Mesodermal cell (in vitro differentiated cells): ENCODE measurements at regions not wholly inside any gene's neighbourhood (a gene's known extent, or its start where the extent isn't known, plus 50 kb on each side); places are given as distances from the start of the nearest gene placed in this dataset.

Experiments
- H3K27ac ChIP-seq: 2 replicates; pipeline ENCODE4 v1.7.0; 2013; ENCODE audit warnings: mild to moderate bottlenecking, low read depth, low read length, moderate library complexity; ENCODE audit not compliant: severe bottlenecking
- H3K36me3 ChIP-seq: 2 replicates; pipeline ENCODE4 v1.7.1; 2013; ENCODE audit warnings: mild to moderate bottlenecking, low read length, moderate library complexity; ENCODE audit not compliant: control insufficient read depth, insufficient read depth
- H3K4me1 ChIP-seq: one replicate; pipeline ENCODE4 v1.7.1; 2013; ENCODE audit warnings: mild to moderate bottlenecking, low read length; ENCODE audit not compliant: insufficient read depth, control insufficient read depth, poor library complexity, severe bottlenecking
- H3K4me3 ChIP-seq: 2 replicates; pipeline ENCODE4 v1.7.0; 2013; ENCODE audit warnings: low read length, control low read depth, mild to moderate bottlenecking; ENCODE audit not compliant: insufficient read depth, poor library complexity, severe bottlenecking; ENCODE audit errors: extremely low read depth
- H3K9me3 ChIP-seq: 2 replicates; pipeline ENCODE4 v1.7.1; 2013; ENCODE audit warnings: mild to moderate bottlenecking, low read length, moderate library complexity; ENCODE audit not compliant: control insufficient read depth
- WGBS, 2 experiments: methylation state at CpG; one replicate each; pipeline ENCODE4 v1.1.5; 2013; ENCODE audit warnings: missing lambda C conversion rate in 2 of 2; ENCODE audit not compliant: insufficient coverage in 2 of 2; 5-methylcytosine and 5-hydroxymethylcytosine counted together

DNA sequence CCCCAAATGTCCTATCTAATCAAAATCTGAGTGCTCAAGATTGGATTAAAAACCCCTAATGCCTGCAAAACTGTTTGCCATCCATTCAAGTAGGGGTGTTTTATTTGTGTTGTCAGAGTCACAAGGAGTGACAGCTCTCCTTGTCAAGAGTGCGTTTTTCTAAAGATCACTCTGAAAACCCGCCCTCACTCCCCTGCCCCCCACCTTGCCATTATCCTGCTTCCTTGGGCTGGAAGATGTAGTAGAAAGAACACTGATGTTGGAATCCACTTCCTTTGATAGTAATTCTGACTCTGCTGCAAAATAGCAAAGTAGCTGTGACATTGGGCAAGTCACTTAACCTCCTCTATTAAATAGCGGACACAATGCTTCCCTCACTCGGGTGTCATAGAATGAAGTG lies 155.6 kb downstream of the TSN start:
- Histone ChIP-seq H3K36me3 (no peaks in the 10 kb centered on the region), H3K4me3 (no peak overlapping the region), H3K9me3 (no peaks in the 10 kb centered on the region), H3K4me1 (no peaks in the 10 kb centered on the region), H3K27ac (no peak overlapping the region)
- whole genome bisulfite sequencing, 2 experiments = 100% methylated on average over 2 of the region's 4 CpGs; no CpG with 5 or more reads in 1 of the 2 experiments

DNA sequence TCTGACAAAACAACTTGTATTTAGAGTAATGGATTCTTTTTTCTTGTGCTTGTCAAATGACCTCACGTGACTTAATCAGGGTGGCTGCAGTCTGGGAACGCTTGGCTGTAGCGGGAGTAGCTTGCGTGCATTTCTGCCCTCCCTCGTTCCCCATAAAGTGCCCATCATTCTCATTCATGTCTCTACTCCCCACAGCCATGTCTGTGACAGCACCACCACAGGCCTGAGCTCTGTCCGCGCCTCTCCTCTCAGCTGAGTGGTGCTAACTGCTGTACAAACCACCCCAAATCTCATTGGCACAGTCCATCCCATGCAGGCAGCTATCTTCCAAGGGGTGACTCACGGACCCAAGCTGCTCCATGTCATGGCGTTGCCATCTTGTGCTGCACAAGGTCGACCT lies 161.7 kb downstream of the TSN start:
- Histone ChIP-seq H3K4me3 (no peak overlapping the region), H3K4me1 (no peaks in the 10 kb centered on the region), H3K36me3 (no peaks in the 10 kb centered on the region), H3K27ac (no peak overlapping the region), H3K9me3 (no peaks in the 10 kb centered on the region)
- 84% methylated on average over 7 to 9 of the region's 10 CpGs for WGBS, 2 experiments

- H3K4me3 ChIP-seq = no peak overlapping the region
These were observed 162.8 kb downstream of the TSN start for GRCh38 chr2:121918231-121918630.

DNA sequence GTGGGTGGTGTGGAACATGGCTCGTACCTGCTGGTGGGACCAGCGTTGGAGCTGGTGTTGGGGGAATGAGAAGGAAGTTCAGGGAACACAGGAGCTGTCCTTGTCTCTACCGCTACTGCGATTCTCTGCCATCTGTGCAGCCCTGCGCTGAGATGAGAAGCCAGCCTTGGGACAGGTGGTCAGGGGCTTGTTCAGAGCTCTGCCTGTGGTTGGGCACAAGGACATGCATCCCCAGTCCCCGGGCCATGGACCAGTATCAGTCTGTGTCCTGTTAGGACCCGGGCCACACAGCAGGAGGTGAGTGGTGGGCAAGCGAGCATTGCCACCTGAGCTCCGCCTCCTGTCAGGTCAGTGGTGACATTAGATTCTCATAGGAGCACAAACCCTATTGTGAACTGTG lies 164.4 kb downstream of the TSN start:
- no peak overlapping the region for H3K27ac ChIP-seq
- no peak overlapping the region for H3K4me3 ChIP-seq
- 87 to 89% methylated on average over 7 to 8 of the region's 9 CpGs for WGBS, 2 experiments
- no peaks in the 10 kb centered on the region for H3K36me3 ChIP-seq
- no peaks in the 10 kb centered on the region for H3K4me1 ChIP-seq
- H3K9me3 ChIP-seq = no peaks in the 10 kb centered on the region

More at GRCh38 chr2:121918231-121918630, 162.8 kb downstream of the TSN start:
- H3K9me3 ChIP-seq = no peaks in the 10 kb centered on the region
- no peak overlapping the region for H3K27ac ChIP-seq
- 100% methylated on average over 2 of the region's 2 CpGs; no CpG with 5 or more reads in 1 of the 2 experiments for WGBS, 2 experiments
- H3K4me1 ChIP-seq = no peaks in the 10 kb centered on the region
- H3K36me3 ChIP-seq = no peaks in the 10 kb centered on the region

DNA sequence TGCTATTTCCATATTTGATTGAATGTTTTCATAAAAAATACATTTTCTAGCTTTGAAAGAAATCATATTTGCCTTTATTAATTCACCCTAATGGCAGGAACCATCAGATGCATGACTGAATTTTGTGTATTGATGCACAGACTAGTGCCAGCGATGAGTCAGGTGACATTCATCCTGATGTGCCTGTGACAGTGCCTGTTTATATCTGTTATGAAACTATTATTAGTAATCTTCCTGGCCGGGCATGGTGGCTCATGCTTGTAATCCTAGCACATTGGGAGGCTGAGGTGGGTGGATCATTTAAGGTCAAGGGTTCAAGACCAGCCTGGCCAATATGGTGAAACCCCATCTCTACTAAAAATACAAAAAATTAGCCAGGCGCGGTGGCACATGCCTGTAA lies 170.0 kb downstream of the TSN start:
- H3K36me3 ChIP-seq = no peaks in the 10 kb centered on the region
- no peaks in the 10 kb centered on the region for H3K9me3 ChIP-seq
- WGBS, 2 experiments = 75 to 76% methylated on average over 2 of the region's 4 CpGs
- H3K27ac ChIP-seq = no peak overlapping the region
- H3K4me1 ChIP-seq = no peaks in the 10 kb centered on the region
- H3K4me3 ChIP-seq = no peak overlapping the region

- no peaks in the 10 kb centered on the region for H3K4me1 ChIP-seq
- H3K9me3 ChIP-seq = no peaks in the 10 kb centered on the region
- 60% methylated on average over 1 of the region's 1 CpG; no CpG with 5 or more reads in 1 of the 2 experiments for WGBS, 2 experiments
- no peak overlapping the region for H3K27ac ChIP-seq
- no peak overlapping the region for H3K4me3 ChIP-seq
- no peaks in the 10 kb centered on the region for H3K36me3 ChIP-seq
These were observed 187.8 kb downstream of the TSN start for GRCh38 chr2:121943285-121943684.

DNA sequence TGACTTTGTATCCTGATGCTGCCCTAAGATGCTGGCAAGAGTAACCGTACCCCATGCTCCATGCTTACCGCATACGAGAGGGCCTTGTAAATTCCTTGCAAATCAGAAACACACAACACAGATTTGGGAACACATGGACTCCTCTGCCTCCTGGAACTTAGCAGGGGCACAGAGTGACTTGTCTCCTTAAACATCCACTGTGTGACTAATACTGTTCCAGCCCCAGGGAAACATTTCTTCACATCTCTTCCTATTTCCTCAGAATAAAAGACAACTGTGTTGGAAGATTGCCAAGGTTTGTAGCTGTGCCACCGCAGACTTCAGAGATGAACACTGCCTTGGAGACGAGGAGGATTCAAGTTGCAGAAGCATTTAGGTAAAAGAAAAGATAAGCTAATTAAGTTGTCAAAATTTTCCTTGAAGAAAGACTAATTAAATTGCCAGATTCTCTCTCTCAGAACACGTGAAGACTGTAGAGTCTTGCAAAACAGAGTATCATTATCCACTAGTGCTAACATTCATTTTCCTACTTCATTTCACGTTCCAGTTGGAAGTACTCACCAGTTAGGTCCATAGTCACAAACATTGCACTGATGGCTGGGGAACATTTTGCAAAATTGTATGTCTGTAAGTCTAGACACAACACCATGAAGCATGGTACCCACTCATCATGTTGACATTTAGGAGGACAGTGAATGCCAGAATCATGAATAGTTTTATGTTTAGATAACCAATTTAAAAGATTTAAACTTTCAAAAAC lies 188.8 kb downstream of the TSN start:
- Histone ChIP-seq H3K27ac (no peak overlapping the region), H3K4me3 (no peak overlapping the region), H3K4me1 (no peaks in the 10 kb centered on the region), H3K36me3 (no peaks in the 10 kb centered on the region), H3K9me3 (no peaks in the 10 kb centered on the region)
- 92% methylated on average over 5 to 6 of the region's 7 CpGs for WGBS, 2 experiments

DNA sequence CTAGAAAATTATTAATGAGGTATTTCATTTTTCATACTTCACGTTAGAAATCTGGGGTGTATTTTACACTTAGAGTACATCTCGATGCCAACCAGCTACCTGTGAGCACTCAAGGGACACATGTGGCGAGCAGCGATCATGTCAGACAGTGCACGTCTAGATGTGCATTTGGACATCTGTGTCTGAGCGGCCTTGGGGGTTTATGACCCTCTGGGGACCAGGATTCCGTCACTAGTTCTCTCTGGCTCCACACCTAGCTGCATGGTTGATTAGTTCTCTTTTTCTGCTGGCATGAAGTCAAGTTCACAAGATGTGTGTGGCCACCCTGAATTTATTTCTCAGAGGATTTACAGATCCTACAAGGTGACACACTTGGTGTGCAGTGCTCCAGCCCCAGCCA lies 192.2 kb downstream of the TSN start:
- H3K4me3 ChIP-seq = no peak overlapping the region
- no peaks in the 10 kb centered on the region for H3K36me3 ChIP-seq
- H3K27ac ChIP-seq = no peak overlapping the region
- H3K4me1 ChIP-seq = no peaks in the 10 kb centered on the region
- 89 to 91% methylated on average over 6 to 7 of the region's 7 CpGs for WGBS, 2 experiments
- no peaks in the 10 kb centered on the region for H3K9me3 ChIP-seq

- H3K27ac ChIP-seq = no peak overlapping the region
- H3K36me3 ChIP-seq = no peaks in the 10 kb centered on the region
- H3K9me3 ChIP-seq = no peaks in the 10 kb centered on the region
- H3K4me1 ChIP-seq = no peaks in the 10 kb centered on the region
- 92 to 100% methylated on average over 2 to 4 of the region's 8 CpGs for WGBS, 2 experiments
- no peak overlapping the region for H3K4me3 ChIP-seq
These were observed 193.8 kb downstream of the TSN start for GRCh38 chr2:121949271-121949670.

DNA sequence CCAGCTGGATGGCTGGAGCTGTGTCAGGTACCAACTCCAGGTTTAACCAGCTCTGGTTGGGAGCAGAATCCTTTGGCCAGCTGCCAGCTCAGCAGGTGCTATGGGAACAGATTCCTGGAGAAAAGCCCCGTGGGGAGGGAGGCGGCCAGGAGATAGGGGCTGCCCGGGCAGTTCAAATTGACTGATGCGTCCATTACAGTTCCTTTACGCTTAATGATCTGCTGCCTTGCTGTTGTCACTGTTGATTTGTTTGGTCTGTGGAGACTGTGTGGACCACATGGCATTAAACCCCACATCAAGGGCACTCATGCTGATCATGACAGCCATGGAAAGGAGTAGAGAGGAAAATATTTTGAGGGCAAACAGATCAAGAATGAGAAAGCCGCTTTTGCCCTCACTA lies 200.0 kb downstream of the TSN start:
- Histone ChIP-seq H3K4me1 (no peaks in the 10 kb centered on the region), H3K27ac (no peak overlapping the region), H3K9me3 (no peaks in the 10 kb centered on the region), H3K4me3 (no peak overlapping the region), H3K36me3 (no peaks in the 10 kb centered on the region)
- 64 to 90% methylated on average over 2 to 5 of the region's 6 CpGs for WGBS, 2 experiments

GRCh38 chr2:121955872-121956271 lies 200.4 kb downstream of the TSN start:
- H3K4me3 ChIP-seq = no peak overlapping the region
- H3K27ac ChIP-seq = no peak overlapping the region
- H3K4me1 ChIP-seq = no peaks in the 10 kb centered on the region
- H3K36me3 ChIP-seq = no peaks in the 10 kb centered on the region
- WGBS, 2 experiments = 94 to 95% methylated on average over 5 to 8 of the region's 9 CpGs
- H3K9me3 ChIP-seq = no peaks in the 10 kb centered on the region
